NOMO-1 treated with DMSO at 0.1 percent for 48 hours (cell line): ENCODE measurements at regions not wholly inside any gene's neighbourhood (a gene's known extent, or its start where the extent isn't known, plus 50 kb on each side); places are given as distances from the start of the nearest gene placed in this dataset.

ENCODE experiments used
- DNase-seq: peaks from one replicate; lab custom pipeline; 2025; ENCODE audit not compliant: unreplicated experiment; lab: John Stamatoyannopoulos, UW

DNA sequence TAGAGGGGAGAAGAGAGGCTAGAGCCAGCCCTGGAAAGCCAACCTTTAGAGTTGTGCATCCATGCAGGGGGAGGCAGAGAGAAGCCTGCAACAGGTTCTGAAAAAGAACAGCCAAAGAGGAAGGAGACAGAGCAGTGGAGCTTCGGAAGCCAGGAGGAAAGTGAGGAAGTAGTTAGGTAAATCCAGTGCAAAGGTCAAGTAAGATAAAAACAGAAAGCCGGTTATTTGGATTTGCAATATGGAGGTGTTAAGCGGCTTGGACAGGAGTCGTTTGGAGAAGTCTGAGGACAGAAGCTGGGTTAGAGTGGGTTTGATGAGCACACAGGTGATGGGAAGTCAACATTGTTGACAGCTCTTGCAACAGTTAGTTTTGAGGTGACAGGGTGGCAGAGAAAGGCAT lies 53.5 kb upstream of the FLT1 start:
- DNase-seq = peak; percentile 39

GRCh38 chr13:28545583-28546333 lies 50.8 kb upstream of the FLT1 start:
- DNase-seq = no peak
